GM23338 (cell line): ENCODE measurements at regions not wholly inside any gene's neighbourhood (a gene's known extent, or its start where the extent isn't known, plus 50 kb on each side); places are given as distances from the start of the nearest gene placed in this dataset.

Experiments used
- ATAC-seq: fragments of 200-7000 bp; cut with Tn5 transposase; 3 replicates; pipeline ENCODE4 v1.9.1; 2020
- DNase-seq: peaks from one replicate; pipeline ENCODE4 v3.0.0-alpha.2; 2015; ENCODE audit warnings: low spot score
- H2AFZ ChIP-seq: fragments of 200-600 bp; sonication (generic); 2 replicates; pipeline ENCODE4 v1.8.0; 2016; ENCODE audit warnings: antibody characterized with exemption, mild to moderate bottlenecking, moderate library complexity
- H3F3A ChIP-seq: fragments of 200-600 bp; sonication (generic); replicated peaks from 2 replicates; pipeline ENCODE4 v1.8.0; 2017; ENCODE audit warnings: antibody characterized with exemption, mixed run types, low read depth
- H3K27ac ChIP-seq: fragments of 200-600 bp; sonication (generic); 2 replicates; pipeline ENCODE4 v1.6.1; 2016; ENCODE audit warnings: low read depth
- H3K27me3 ChIP-seq: fragments of 200-600 bp; sonication (generic); 2 replicates; pipeline ENCODE4 v1.8.0; 2016; ENCODE audit warnings: mild to moderate bottlenecking, mixed run types, moderate library complexity; ENCODE audit not compliant: insufficient read depth
- H3K36me3 ChIP-seq: fragments of 200-600 bp; sonication (generic); 2 replicates; pipeline ENCODE4 v1.8.0; 2016; ENCODE audit warnings: mild to moderate bottlenecking; ENCODE audit not compliant: insufficient read depth
- H3K4me1 ChIP-seq: fragments of 200-600 bp; sonication (generic); 2 replicates; pipeline ENCODE4 v1.8.0; 2016; ENCODE audit warnings: mild to moderate bottlenecking, moderate library complexity; ENCODE audit not compliant: insufficient read depth
- H3K4me2 ChIP-seq: fragments of 200-600 bp; sonication (generic); 2 replicates; pipeline ENCODE4 v1.7.1; 2017; ENCODE audit warnings: mixed run types
- H3K4me3 ChIP-seq: fragments of 200-600 bp; sonication (generic); 2 replicates; pipeline ENCODE4 v1.6.1; 2016; ENCODE audit warnings: mixed run types
- H3K79me2 ChIP-seq: fragments of 200-600 bp; sonication (generic); replicated peaks from 2 replicates; pipeline ENCODE4 v1.8.0; 2017; ENCODE audit warnings: mild to moderate bottlenecking; ENCODE audit not compliant: insufficient read depth
- H3K9me2 ChIP-seq: fragments of 200-600 bp; sonication (generic); 2 replicates; pipeline ENCODE4 v1.8.0; 2017; ENCODE audit not compliant: insufficient read depth
- H4K20me1 ChIP-seq: fragments of 200-600 bp; sonication (generic); replicated peaks from 2 replicates; pipeline ENCODE4 v1.8.0; 2017; ENCODE audit warnings: mild to moderate bottlenecking; ENCODE audit not compliant: insufficient read depth
- H3K27ac Mint-ChIP-seq: 2 replicates; pipeline ENCODE4 v1.8.0; 2020; ENCODE audit warnings: inconsistent platforms, mild to moderate bottlenecking, moderate library complexity, mixed read lengths
- H3K27me3 Mint-ChIP-seq: 3 replicates; pipeline ENCODE4 v1.8.0; 2022; ENCODE audit warnings: low read depth, mild to moderate bottlenecking, moderate library complexity, mixed read lengths, inconsistent platforms; ENCODE audit not compliant: insufficient read depth, poor library complexity
- H3K36me3 Mint-ChIP-seq: 3 replicates; pipeline ENCODE4 v1.8.0; 2021; ENCODE audit warnings: low read depth, mild to moderate bottlenecking, inconsistent platforms, moderate library complexity, mixed read lengths
- H3K4me1 Mint-ChIP-seq: 3 replicates; pipeline ENCODE4 v1.8.0; 2020; ENCODE audit warnings: mild to moderate bottlenecking, inconsistent platforms, mixed read lengths
- H3K4me3 Mint-ChIP-seq: 3 replicates; pipeline ENCODE4 v1.8.0; 2021; ENCODE audit warnings: moderate library complexity, mild to moderate bottlenecking, inconsistent platforms, mixed read lengths
- H3K9me3 Mint-ChIP-seq: 3 replicates; pipeline ENCODE4 v1.8.0; 2020; ENCODE audit warnings: moderate library complexity, mild to moderate bottlenecking, inconsistent platforms, mixed read lengths
- EZH2 ChIP-seq: fragments of 200-600 bp; sonication (generic); IDR thresholded peaks from one replicate; pipeline ENCODE4 v1.8.0; 2017; ENCODE audit warnings: antibody characterized with exemption, mild to moderate bottlenecking, low read depth; ENCODE audit not compliant: unreplicated experiment
- JUNB ChIP-seq: IDR thresholded peaks from one replicate; pipeline ENCODE4 v1.6.1; 2016; ENCODE audit warnings: antibody characterized with exemption; ENCODE audit not compliant: unreplicated experiment
- NANOG ChIP-seq: IDR thresholded peaks from 2 replicates; pipeline ENCODE4 v1.6.1; 2016; ENCODE audit warnings: antibody characterized with exemption, borderline replicate concordance
- POLR2AphosphoS5 ChIP-seq: IDR thresholded peaks from 2 replicates; pipeline ENCODE4 v1.6.1; 2016; ENCODE audit warnings: antibody characterized with exemption, low read depth
- STAT1 ChIP-seq: IDR thresholded peaks from one replicate; pipeline ENCODE4 v1.6.1; 2016; ENCODE audit warnings: antibody characterized with exemption; ENCODE audit not compliant: unreplicated experiment
- ZNF331 ChIP-seq: fragments of 250-450 bp; sonication (Bioruptor Pico); IDR thresholded peaks from 2 replicates; pipeline ENCODE4 v1.5.0; 2020; ENCODE audit warnings: low read depth, mild to moderate bottlenecking, moderate library complexity
- TF ChIP-seq, protein P1 (sequence below): IDR thresholded peaks from one replicate; pipeline ENCODE4 v1.6.1; 2018; ENCODE audit warnings: antibody characterized with exemption; ENCODE audit not compliant: unreplicated experiment
- TF ChIP-seq, protein P2 (sequence below): IDR thresholded peaks from 2 replicates; pipeline ENCODE4 v1.6.1; 2016; ENCODE audit warnings: antibody characterized with exemption

DNA sequence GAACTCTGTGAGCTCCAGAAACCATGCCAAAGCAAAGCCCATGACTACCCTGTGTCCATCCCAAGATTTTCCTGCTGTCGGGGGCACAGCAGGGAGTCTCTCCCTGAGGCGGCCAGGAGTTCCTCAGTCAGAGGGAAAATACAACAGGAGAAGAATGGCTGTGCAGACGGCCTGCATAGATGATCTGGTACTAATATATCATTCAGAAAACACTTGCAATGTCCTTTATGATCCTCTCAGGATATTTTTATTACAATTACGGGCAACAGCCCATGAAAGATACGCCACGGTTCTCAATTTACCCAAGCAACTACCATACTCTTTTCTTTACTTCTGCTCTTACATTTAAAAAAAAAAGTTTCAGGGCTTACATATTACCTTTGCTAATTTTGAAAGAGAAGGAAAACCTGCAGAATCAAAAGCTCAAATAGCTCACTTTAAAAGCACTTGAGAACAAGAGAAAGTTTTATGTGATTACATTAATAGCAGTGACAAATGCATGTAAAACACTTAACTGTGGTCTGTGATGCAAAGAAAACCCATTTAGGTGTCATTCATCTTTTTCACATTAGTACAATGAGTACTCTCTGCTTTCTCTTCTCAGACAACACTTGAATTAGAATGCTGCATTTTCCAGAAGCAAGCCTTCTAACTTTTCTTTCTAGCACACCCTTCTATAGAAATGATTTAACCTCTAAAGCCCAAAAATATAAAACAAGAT is 460.8 kb downstream of the KLF5 start:
- Histone ChIP-seq H3K79me2 (no peaks in the 10 kb centered on the region), H3K4me1 (peaks cover 22% of the 10 kb centered on the region), H4K20me1 (no peaks in the 10 kb centered on the region), H3K27ac (peak overlapping the region; percentile 34; the same call in 1 of the 2 replicates), H3K4me2 (peak overlapping the region; percentile 29; the same call in 1 of the 2 replicates), H3F3A (peaks cover 4% of the 10 kb centered on the region; the same call in 1 of the 2 replicates), H3K36me3 (no peaks in the 10 kb centered on the region), H3K9me2 (peaks cover 7% of the 10 kb centered on the region), H2AFZ (no peak overlapping the region), H3K4me3 (no peak overlapping the region), H3K27me3 (no peaks in the 10 kb centered on the region)
- Mint-ChIP-seq H3K9me3 (no peaks in the 10 kb centered on the region; the same call in 2 of the 3 replicates), H3K4me1 (peaks cover 36% of the 10 kb centered on the region), H3K27ac (no peak overlapping the region), H3K4me3 (no peak overlapping the region), H3K27me3 (peaks cover 4% of the 10 kb centered on the region), H3K36me3 (no peaks in the 10 kb centered on the region; the same call in 2 of the 3 replicates)
- ATAC-seq, result no peak
- no peak for DNase-seq
- peak; percentile 92 for TF ChIP-seq NANOG
- no peak for TF ChIP-seq JUNB

- Histone ChIP-seq H3K4me2 (no peak overlapping the region), H3K79me2 (no peaks in the 10 kb centered on the region), H3F3A (peaks cover 4% of the 10 kb centered on the region; the same call in 1 of the 2 replicates), H4K20me1 (no peaks in the 10 kb centered on the region), H3K9me2 (peaks cover 11% of the 10 kb centered on the region), H3K27me3 (no peaks in the 10 kb centered on the region), H3K27ac (no peak overlapping the region), H3K4me3 (no peak overlapping the region), H3K36me3 (no peaks in the 10 kb centered on the region), H3K4me1 (peaks cover 29% of the 10 kb centered on the region), H2AFZ (no peak overlapping the region)
- DNase-seq, result no peak
- Mint-ChIP-seq H3K27ac (no peak overlapping the region), H3K36me3 (no peaks in the 10 kb centered on the region; the same call in 2 of the 3 replicates), H3K4me1 (peaks cover 34% of the 10 kb centered on the region), H3K9me3 (no peaks in the 10 kb centered on the region; the same call in 2 of the 3 replicates), H3K27me3 (peaks cover 4% of the 10 kb centered on the region), H3K4me3 (no peak overlapping the region)
- no peak for ATAC-seq
- no peak for TF ChIP-seq STAT1
- TF ChIP-seq NANOG, result no peak
- TF ChIP-seq ZNF331, result no peak
- TF ChIP-seq EZH2, result no peak
- TF ChIP-seq, protein P1, sequence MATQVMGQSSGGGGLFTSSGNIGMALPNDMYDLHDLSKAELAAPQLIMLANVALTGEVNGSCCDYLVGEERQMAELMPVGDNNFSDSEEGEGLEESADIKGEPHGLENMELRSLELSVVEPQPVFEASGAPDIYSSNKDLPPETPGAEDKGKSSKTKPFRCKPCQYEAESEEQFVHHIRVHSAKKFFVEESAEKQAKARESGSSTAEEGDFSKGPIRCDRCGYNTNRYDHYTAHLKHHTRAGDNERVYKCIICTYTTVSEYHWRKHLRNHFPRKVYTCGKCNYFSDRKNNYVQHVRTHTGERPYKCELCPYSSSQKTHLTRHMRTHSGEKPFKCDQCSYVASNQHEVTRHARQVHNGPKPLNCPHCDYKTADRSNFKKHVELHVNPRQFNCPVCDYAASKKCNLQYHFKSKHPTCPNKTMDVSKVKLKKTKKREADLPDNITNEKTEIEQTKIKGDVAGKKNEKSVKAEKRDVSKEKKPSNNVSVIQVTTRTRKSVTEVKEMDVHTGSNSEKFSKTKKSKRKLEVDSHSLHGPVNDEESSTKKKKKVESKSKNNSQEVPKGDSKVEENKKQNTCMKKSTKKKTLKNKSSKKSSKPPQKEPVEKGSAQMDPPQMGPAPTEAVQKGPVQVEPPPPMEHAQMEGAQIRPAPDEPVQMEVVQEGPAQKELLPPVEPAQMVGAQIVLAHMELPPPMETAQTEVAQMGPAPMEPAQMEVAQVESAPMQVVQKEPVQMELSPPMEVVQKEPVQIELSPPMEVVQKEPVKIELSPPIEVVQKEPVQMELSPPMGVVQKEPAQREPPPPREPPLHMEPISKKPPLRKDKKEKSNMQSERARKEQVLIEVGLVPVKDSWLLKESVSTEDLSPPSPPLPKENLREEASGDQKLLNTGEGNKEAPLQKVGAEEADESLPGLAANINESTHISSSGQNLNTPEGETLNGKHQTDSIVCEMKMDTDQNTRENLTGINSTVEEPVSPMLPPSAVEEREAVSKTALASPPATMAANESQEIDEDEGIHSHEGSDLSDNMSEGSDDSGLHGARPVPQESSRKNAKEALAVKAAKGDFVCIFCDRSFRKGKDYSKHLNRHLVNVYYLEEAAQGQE, result no peak
- no peak for TF ChIP-seq POLR2AphosphoS5
- TF ChIP-seq, protein P2, sequence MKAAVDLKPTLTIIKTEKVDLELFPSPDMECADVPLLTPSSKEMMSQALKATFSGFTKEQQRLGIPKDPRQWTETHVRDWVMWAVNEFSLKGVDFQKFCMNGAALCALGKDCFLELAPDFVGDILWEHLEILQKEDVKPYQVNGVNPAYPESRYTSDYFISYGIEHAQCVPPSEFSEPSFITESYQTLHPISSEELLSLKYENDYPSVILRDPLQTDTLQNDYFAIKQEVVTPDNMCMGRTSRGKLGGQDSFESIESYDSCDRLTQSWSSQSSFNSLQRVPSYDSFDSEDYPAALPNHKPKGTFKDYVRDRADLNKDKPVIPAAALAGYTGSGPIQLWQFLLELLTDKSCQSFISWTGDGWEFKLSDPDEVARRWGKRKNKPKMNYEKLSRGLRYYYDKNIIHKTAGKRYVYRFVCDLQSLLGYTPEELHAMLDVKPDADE, result no peak
Observed at GRCh38 chr13:73517766-73518165, 459.0 kb downstream of the KLF5 start.
